C4-2B (cell line): ENCODE measurements at regions not wholly inside any gene's neighbourhood (a gene's known extent, or its start where the extent isn't known, plus 50 kb on each side); places are given as distances from the start of the nearest gene placed in this dataset.

ENCODE experiments used
- ZFX ChIP-seq: fragments of 450-650 bp; IDR thresholded peaks from 2 replicates; pipeline ENCODE4 v1.6.1; 2017
- TF ChIP-seq, protein P1 (sequence below): fragments of 450-650 bp; conservative IDR thresholded peaks from 2 replicates; pipeline ENCODE4 v1.5.1; 2017; ENCODE audit warnings: mild to moderate bottlenecking

DNA sequence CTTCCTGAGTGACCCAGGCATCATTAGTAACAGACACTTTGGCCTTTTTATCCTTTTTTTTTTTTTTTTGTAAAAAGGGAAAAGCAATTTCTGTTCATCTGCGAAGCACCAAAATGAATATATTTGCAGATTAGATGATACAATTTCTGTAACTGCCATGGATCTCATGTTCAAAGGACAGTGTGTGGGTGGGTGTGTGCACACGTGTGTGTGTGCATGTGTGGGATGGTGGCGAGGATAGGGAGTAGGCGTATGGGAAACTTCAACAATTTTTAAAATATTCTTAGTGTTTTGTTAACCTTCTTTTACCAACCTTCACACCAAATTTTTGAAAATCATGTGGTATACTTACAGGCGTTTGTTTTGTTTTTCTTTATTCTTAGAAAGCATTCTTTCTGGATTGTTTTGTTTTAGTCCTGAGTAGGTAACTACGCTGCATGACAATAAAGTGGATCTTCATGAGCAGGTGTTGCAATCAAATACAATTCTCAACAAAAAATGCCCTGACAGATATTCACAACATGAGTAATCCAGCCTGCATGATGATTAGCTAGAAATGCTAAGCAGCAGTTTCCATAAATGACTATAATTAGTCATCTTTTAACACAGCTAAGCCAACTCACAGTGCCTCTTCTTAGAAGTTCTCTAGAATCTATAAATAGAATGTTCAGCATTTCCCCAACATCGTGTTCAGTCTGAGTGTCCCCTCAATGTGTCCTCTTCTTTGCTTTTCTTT lies 53.5 kb upstream of the RMDN2 start:
- TF ChIP-seq, protein P1, sequence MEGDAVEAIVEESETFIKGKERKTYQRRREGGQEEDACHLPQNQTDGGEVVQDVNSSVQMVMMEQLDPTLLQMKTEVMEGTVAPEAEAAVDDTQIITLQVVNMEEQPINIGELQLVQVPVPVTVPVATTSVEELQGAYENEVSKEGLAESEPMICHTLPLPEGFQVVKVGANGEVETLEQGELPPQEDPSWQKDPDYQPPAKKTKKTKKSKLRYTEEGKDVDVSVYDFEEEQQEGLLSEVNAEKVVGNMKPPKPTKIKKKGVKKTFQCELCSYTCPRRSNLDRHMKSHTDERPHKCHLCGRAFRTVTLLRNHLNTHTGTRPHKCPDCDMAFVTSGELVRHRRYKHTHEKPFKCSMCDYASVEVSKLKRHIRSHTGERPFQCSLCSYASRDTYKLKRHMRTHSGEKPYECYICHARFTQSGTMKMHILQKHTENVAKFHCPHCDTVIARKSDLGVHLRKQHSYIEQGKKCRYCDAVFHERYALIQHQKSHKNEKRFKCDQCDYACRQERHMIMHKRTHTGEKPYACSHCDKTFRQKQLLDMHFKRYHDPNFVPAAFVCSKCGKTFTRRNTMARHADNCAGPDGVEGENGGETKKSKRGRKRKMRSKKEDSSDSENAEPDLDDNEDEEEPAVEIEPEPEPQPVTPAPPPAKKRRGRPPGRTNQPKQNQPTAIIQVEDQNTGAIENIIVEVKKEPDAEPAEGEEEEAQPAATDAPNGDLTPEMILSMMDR, result no peak
- TF ChIP-seq ZFX, result no peak
